K562 (cell line): ENCODE measurements at regions not wholly inside any gene's neighbourhood (a gene's known extent, or its start where the extent isn't known, plus 50 kb on each side); places are given as distances from the start of the nearest gene placed in this dataset.

Experiments
- ATF1 ChIP-seq, 2 experiments: fragments of 450-650 bp in 1 of 2; IDR thresholded peaks; 2 replicates each; pipeline ENCODE4 v1.6.1; 2016; ENCODE audit warnings: missing compliant biosample characterization in 1 of 2, missing genetic modification characterization in 1 of 2
- ATF7 ChIP-seq: fragments of 450-650 bp; IDR thresholded peaks from 2 replicates; pipeline ENCODE4 v1.7.1; 2014; ENCODE audit warnings: mild to moderate bottlenecking, moderate library complexity
- BRD4 ChIP-seq: fragments of 200-600 bp; sonication (generic); IDR thresholded peaks from 2 replicates; pipeline ENCODE4 v1.6.1; 2017; ENCODE audit warnings: inconsistent platforms
- CBX5 ChIP-seq: IDR thresholded peaks from 2 replicates; pipeline ENCODE4 v1.6.1; 2014; ENCODE audit warnings: low read depth, borderline replicate concordance
- ESRRB ChIP-seq: fragments of 250-450 bp; sonication (Bioruptor Pico); IDR thresholded peaks from 2 replicates; pipeline ENCODE4 v1.5.0; 2020; ENCODE audit warnings: mild to moderate bottlenecking, moderate library complexity, borderline replicate concordance
- ETS2 ChIP-seq: IDR thresholded peaks from 2 replicates; pipeline ENCODE4 v1.6.1; 2016; ENCODE audit warnings: borderline replicate concordance, missing genetic modification characterization, mild to moderate bottlenecking, moderate library complexity, missing compliant biosample characterization; ENCODE audit not compliant: poor library complexity, severe bottlenecking
- KDM4B ChIP-seq, 2 experiments: fragments of 450-650 bp in 1 of 2; sonication (generic) in 1 of 2; IDR thresholded peaks; 2 replicates each; pipeline ENCODE4 v1.6.1; 2016 to 2017; ENCODE audit warnings: borderline replicate concordance in 2 of 2, antibody characterized with exemption in 1 of 2, low read depth in 1 of 2, mild to moderate bottlenecking in 1 of 2
- MBD2 ChIP-seq: sonication (generic); IDR thresholded peaks from 2 replicates; pipeline ENCODE4 v1.6.1; 2016; ENCODE audit warnings: low read depth, borderline replicate concordance
- PHF20 ChIP-seq: fragments of 450-650 bp; IDR thresholded peaks from 2 replicates; pipeline ENCODE4 v1.6.1; 2018; ENCODE audit not compliant: partially characterized antibody
- REST ChIP-seq, 2 experiments: fragments of 450-650 bp; formaldehyde crosslinking in 1 of 2; IDR thresholded peaks; 2 replicates each; pipeline versions ENCODE4 v1.4.0 to v1.6.1; 2014 to 2020; ENCODE audit warnings: mild to moderate bottlenecking in 2 of 2, borderline replicate concordance in 1 of 2, low read depth in 1 of 2
- TBL1XR1 ChIP-seq, 2 experiments: IDR thresholded peaks; 2 replicates each; pipeline ENCODE4 v1.6.1; 2012; ENCODE audit warnings: improper control_type of control experiment in 2 of 2, low read length in 2 of 2, mild to moderate bottlenecking in 1 of 2
- THAP7 ChIP-seq: fragments of 250-450 bp; sonication (Bioruptor Pico); IDR thresholded peaks from 2 replicates; pipeline ENCODE4 v1.5.0; 2021
- ZNF76 ChIP-seq: fragments of 250-450 bp; sonication (Bioruptor Pico); IDR thresholded peaks from 2 replicates; pipeline ENCODE4 v1.4.0; 2020; ENCODE audit warnings: mild to moderate bottlenecking, moderate library complexity, borderline replicate concordance
- ZNF77 ChIP-seq: fragments of 250-450 bp; sonication (Bioruptor Pico); IDR thresholded peaks from 2 replicates; pipeline ENCODE4 v1.5.0; 2020

GRCh38 chr6:19999319-20000191 is 162.4 kb downstream of the ID4 start (continued):
- TF ChIP-seq REST (IDR thresholded peaks at IDR 0.05; ENCODE audit: borderline replicate concordance), result peak; percentile 59
- no peak for TF ChIP-seq REST (CRISPR knock-in tag; IDR thresholded peaks at IDR 0.05; ENCODE audit: low read depth)
- TF ChIP-seq MBD2, result peak; percentile 87
- no peak for TF ChIP-seq ZNF77 (CRISPR knock-in tag)
- TF ChIP-seq ZNF76 (CRISPR knock-in tag), result 0 out of 2 replicates have a peak, but pooled peaks have one; percentile 64
- TF ChIP-seq ETS2 (tag), result no peak
- peak; percentile 44; the same call in 1 of the 2 replicates for TF ChIP-seq ATF7
- TF ChIP-seq ESRRB, result no peak
- peak; percentile 91 for TF ChIP-seq CBX5
- TF ChIP-seq KDM4B (IDR thresholded peaks at IDR 0.05; ENCODE audit: borderline replicate concordance in 2 of 2, low read depth in 1 of 2), result peak in 1 of 2 experiments; percentile 64; a peak in 1 of 4 replicates
- no peak for TF ChIP-seq THAP7
- peak; percentile 82; the same call in 1 of the 2 replicates for TF ChIP-seq BRD4
- TF ChIP-seq ATF1 (CRISPR knock-in tag; IDR thresholded peaks at IDR 0.05), result no peak
- peak; percentile 85 for TF ChIP-seq ATF1 (tag; IDR thresholded peaks at IDR 0.05)
- no peak for TF ChIP-seq TBL1XR1 (IDR thresholded peaks at IDR 0.05; ENCODE audit: low read length in 2 of 2)
- peak; percentile 96 for TF ChIP-seq PHF20
